NCI-H2171 treated with DMSO at 0.1 percent for 48 hours (cell line): ENCODE measurements at regions not wholly inside any gene's neighbourhood (a gene's known extent, or its start where the extent isn't known, plus 50 kb on each side); places are given as distances from the start of the nearest gene placed in this dataset.
"Not testable (repeated sequence)": the region's sequence is repeated elsewhere in the genome, so short reads cannot be mapped to it uniquely, and the experiment has no call there.

Experiments
- DNase-seq: peaks from one replicate; lab custom pipeline; 2025; lab: John Stamatoyannopoulos, UW

GRCh38 chr6:93183531-93183972 lies 235.8 kb downstream of the EPHA7 start:
- DNase-seq, result peak; percentile 25

DNA sequence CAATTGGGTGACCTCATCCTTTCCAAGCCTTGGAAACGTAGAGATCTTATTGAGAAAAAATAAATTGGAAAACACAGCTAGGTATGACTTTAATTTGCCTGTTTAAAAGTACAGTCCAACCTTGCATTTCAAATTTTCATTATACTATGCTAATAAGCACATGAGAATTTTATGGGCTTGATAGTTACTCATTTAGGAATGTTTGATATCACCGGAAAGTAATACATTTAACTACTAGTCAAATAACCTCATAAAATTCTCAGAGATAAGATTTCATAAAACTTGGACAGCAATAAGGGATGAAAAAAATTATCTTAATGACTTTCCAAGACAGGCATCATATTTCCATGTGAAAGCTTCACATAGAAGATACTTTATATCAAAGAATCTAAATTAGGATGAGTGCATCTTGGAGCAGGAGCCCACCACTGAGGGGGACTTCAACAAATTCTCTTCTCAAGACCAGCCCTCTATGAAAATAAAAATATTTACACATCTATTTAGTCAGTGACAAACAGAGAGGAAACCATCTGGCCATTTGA lies 236.3 kb downstream of the EPHA7 start:
- DNase-seq, result peak; percentile 25

GRCh38 chr6:93177918-93178317 lies 241.4 kb downstream of the EPHA7 start:
- DNase-seq, result no peak

- DNase-seq, result no peak
Measured at GRCh38 chr6:93177438-93177837, 241.9 kb downstream of the EPHA7 start.

DNA sequence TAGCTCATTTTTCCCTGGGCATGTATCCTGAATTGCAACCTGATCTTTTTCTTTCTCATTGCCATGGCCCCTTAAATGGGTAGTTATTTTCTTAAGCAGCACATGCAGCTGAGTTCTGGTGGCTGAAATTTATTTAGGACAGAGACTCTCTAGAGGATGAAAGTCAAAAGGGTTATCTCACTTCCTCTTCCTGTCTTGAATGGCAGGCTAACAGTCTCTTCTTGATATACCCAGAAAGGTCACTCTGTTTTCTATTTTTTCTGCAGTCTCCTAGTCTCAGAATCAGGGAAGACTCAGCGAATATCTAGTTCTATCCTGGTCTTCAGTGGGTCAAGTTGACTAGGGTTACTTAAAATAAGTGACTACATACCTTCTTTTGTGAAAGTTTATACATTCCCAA lies 243.3 kb downstream of the EPHA7 start:
- DNase-seq, result no peak

GRCh38 chr6:93173573-93173972 lies 245.8 kb downstream of the EPHA7 start:
- DNase-seq, result not testable (repeated sequence)

- DNase-seq, result no peak
Measured at GRCh38 chr6:93165850-93166430, 253.4 kb downstream of the EPHA7 start.

- no peak for DNase-seq
Measured at GRCh38 chr6:93164781-93165180, 254.6 kb downstream of the EPHA7 start.

GRCh38 chr6:93163146-93163545 lies 256.2 kb downstream of the EPHA7 start:
- peak; percentile 48 for DNase-seq

- no peak for DNase-seq
Measured at GRCh38 chr6:93139408-93140081, 279.8 kb downstream of the EPHA7 start.

- no peak for DNase-seq
Measured at GRCh38 chr6:93136111-93136510, 283.2 kb downstream of the EPHA7 start.

- DNase-seq, result no peak
Measured at GRCh38 chr6:93124006-93124632, 295.2 kb downstream of the EPHA7 start.

DNA sequence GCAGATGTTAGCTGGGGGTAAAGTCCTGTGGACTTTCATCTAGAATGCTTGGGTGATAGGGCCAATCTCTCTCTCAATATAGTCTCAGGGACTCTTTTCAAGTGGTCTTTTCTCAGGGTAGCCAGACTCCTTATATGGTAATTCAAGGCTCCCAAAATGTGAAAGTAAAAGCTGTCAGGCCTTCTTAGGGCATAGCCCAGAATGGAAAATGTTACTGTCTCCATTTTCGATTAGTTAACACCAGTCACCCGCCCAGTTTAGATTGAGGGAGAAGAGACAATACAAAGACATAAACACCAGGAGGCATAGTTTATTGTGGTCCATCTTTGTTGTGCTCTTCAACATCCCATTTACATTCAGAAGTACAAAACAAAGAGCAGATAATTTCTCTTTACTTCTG lies 295.8 kb downstream of the EPHA7 start:
- no peak for DNase-seq

DNA sequence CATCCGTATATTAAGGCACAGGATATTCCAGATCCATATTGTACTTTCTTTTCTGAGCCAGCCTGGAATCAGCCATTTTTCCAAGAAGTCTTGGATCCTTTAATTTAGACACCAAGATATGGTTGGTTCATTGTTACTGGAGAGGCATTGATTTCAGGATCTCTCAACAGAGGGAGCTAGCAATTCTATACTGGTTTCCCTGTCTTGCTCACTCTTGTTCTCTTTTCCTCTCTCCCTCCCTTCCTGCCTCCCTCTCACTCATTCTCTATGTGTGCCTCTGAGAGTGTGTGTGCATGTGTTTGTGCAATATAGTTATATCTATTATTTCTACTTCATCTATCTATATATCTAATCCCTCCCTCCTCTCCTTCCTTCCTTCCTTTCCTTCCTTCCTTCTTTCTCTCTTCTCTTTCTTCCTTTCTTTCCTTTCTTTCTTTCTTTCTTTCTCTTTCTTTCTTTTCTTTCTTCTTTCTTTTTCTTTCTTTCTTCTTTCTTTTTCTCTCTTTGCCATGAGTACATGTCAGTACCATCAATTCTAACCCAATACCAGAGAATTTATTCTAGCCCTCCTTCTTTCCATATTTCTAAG lies 299.1 kb downstream of the EPHA7 start:
- DNase-seq, result no peak

- no peak for DNase-seq
Measured at GRCh38 chr6:93105907-93106306, 313.5 kb downstream of the EPHA7 start.

DNA sequence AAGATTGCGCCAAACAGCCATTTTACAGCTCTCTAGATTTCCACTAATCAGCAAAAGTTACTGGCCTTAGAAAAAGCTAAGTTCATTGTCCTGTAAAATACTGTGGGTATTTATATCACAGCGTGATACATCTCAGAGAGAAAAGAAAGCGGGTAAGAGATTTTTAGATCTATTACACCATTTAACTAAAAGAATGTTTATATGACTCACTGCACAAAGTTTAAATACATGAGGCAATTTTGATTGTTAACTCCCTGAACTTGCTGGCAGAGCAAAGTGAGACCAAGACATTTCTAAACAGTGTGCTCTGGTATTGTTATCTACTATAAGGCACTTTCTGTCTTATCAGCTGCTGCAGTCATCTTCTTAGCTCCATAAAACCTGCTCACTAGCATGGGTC lies 314.3 kb downstream of the EPHA7 start:
- DNase-seq, result no peak

DNA sequence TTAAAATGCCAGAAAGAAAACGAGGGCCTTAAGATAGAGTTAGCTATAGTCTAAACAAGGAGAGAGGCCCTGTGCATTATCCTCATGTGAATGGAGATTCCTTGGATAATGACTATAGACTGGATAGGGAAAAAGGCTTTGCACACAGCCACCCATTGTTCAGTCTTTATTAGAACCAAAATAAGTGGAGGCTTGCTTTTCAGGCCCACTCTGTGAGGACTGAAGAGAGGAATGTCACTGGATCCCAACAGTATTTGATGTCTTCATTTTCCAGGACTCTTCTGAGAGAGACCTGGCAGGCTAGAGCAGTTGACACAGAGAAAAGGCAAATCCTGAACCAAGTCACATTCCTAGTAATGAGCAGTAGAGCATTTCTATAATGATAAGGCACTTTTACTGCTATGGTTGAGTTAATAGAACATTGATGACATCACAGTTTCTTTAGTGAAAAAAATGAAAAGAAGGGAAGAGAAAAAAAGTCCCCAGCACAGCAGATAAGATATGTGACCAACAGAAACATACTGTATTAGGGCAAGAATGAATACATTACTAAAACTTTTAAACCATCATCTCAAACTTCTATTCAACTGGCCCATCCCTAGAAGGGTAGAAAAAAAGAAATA lies 315.1 kb downstream of the EPHA7 start:
- DNase-seq, result no peak

- DNase-seq, result peak; percentile 51
Measured at GRCh38 chr6:93088621-93089501, 330.5 kb downstream of the EPHA7 start.

GRCh38 chr6:93087606-93088005 lies 331.8 kb downstream of the EPHA7 start:
- DNase-seq, result no peak

GRCh38 chr6:93086351-93086750 lies 333.0 kb downstream of the EPHA7 start:
- no peak for DNase-seq
